ENCODE measurements at regions not wholly inside any gene's neighbourhood (a gene's known extent, or its start where the extent isn't known, plus 50 kb on each side); places are given as distances from the start of the nearest gene placed in this dataset.
"Not testable (repeated sequence)": the region's sequence is repeated elsewhere in the genome, so short reads cannot be mapped to it uniquely, and the experiment has no call there.

DNA sequence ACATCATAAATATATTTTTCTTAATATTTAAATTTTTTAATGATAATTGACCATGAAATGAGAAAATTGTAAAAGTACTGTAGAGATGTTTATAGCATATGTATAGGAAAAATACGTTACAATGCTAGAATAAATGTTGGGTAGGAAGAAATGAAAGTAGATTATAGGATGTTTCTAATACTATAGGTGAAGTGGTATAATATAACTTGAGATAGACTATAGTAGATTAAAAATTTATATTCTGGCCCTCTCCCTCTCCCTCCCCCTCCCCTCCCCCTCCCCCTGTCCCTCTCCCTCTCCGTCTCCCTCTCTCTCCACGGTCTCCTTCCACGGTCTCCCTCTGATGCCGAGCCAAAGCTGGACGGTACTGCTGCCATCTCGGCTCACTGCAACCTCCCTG lies 585.9 kb upstream of the SEMA6D start:
- TF ChIP-seq POU2F2, POLR2AphosphoS5 (IDR thresholded peaks at IDR 0.05; ENCODE audit: low read depth, low read length): not testable (repeated sequence)
